Fibroblast of lung (primary cell): ENCODE measurements at regions not wholly inside any gene's neighbourhood (a gene's known extent, or its start where the extent isn't known, plus 50 kb on each side); places are given as distances from the start of the nearest gene placed in this dataset.

ENCODE experiments used
- DNase-seq, 2 donors: peaks; one replicate each; pipeline versions ENCODE4 v3.0.0 to v3.0.0-alpha.2; 2010; ENCODE audit warnings: low read depth in 2 of 2
- H2AFZ ChIP-seq: 2 replicates; pipeline ENCODE4 v1.5.1; 2012; ENCODE audit warnings: low read length, control low read depth, inconsistent platforms
- H3K27ac ChIP-seq: 2 replicates; pipeline ENCODE4 v1.5.1; 2011; ENCODE audit warnings: low read length, control low read depth; ENCODE audit not compliant: insufficient read depth
- H3K27me3 ChIP-seq: 2 replicates; pipeline ENCODE4 v1.5.1; 2011; ENCODE audit warnings: mild to moderate bottlenecking, low read length; ENCODE audit not compliant: control insufficient read depth, insufficient read depth
- H3K36me3 ChIP-seq: 2 replicates; pipeline ENCODE4 v1.5.1; 2011; ENCODE audit warnings: low read length; ENCODE audit not compliant: control insufficient read depth, insufficient read depth
- H3K4me1 ChIP-seq: 2 replicates; pipeline ENCODE4 v1.5.1; 2011; ENCODE audit warnings: low read length; ENCODE audit not compliant: control insufficient read depth, insufficient read depth; ENCODE audit errors: extremely low read depth
- H3K4me2 ChIP-seq: 2 replicates; pipeline ENCODE4 v1.5.1; 2011; ENCODE audit warnings: low read length, control low read depth; ENCODE audit not compliant: insufficient read depth; ENCODE audit errors: extremely low read depth
- H3K4me3 ChIP-seq, 4 experiments: fragments of 200-600 bp in 1 of 4; sonication (generic) in 1 of 4; replicated peaks in 1 of 4; 2 replicates each; pipeline ENCODE4 v1.5.1; 2011 to 2016; ENCODE audit warnings: low read length in 4 of 4, low read depth in 3 of 4, mild to moderate bottlenecking in 3 of 4, control low read depth in 2 of 4, inconsistent platforms in 1 of 4, mixed read lengths in 1 of 4; ENCODE audit not compliant: insufficient read depth in 1 of 4; ENCODE audit errors: control extremely low read depth in 1 of 4
- H3K79me2 ChIP-seq: 2 replicates; pipeline ENCODE4 v1.5.1; 2012; ENCODE audit warnings: mild to moderate bottlenecking, low read length, inconsistent platforms; ENCODE audit not compliant: control insufficient read depth, insufficient read depth
- H3K9ac ChIP-seq: 2 replicates; pipeline ENCODE4 v1.5.1; 2011; ENCODE audit warnings: mild to moderate bottlenecking, low read length, control low read depth; ENCODE audit not compliant: insufficient read depth
- H3K9me3 ChIP-seq: 2 replicates; pipeline ENCODE4 v1.5.1; 2012; ENCODE audit warnings: low read depth, low read length; ENCODE audit not compliant: control insufficient read depth, insufficient read depth
- H4K20me1 ChIP-seq: 2 replicates; pipeline ENCODE4 v1.5.1; 2011; ENCODE audit warnings: low read length; ENCODE audit not compliant: control insufficient read depth, insufficient read depth; ENCODE audit errors: extremely low read depth
- EZH2 ChIP-seq: IDR thresholded peaks from 2 replicates; pipeline ENCODE4 v1.5.1; 2012; ENCODE audit warnings: low read length, control low read depth, mild to moderate bottlenecking; ENCODE audit errors: missing control alignments
- TF ChIP-seq, protein P1 (sequence below), 2 donors: IDR thresholded peaks in 1 of 2; conservative IDR thresholded peaks in 1 of 2; 1 replicate in 1 of 2; 2 replicates in 1 of 2; pipeline ENCODE4 v1.5.1; 2011 to 2012; ENCODE audit warnings: low read length in 2 of 2, control low read depth in 1 of 2, inconsistent platforms in 1 of 2, low read depth in 1 of 2, mild to moderate bottlenecking in 1 of 2

GRCh38 chr20:58145506-58146080 lies 82.9 kb downstream of the ANKRD60 start:
- H3K36me3 ChIP-seq: no peaks in the 10 kb centered on the region
- no peak overlapping the region for H3K27ac ChIP-seq
- no peaks in the 10 kb centered on the region for H4K20me1 ChIP-seq
- H3K79me2 ChIP-seq: no peaks in the 10 kb centered on the region
- no peaks in the 10 kb centered on the region for H3K9me3 ChIP-seq
- no peak overlapping the region for H3K4me2 ChIP-seq
- no peak overlapping the region for H3K4me3 ChIP-seq
- H3K4me1 ChIP-seq: no peaks in the 10 kb centered on the region
- H2AFZ ChIP-seq: no peak overlapping the region
- DNase-seq: no peak
- no peak overlapping the region for H3K9ac ChIP-seq
- TF ChIP-seq, protein P1, sequence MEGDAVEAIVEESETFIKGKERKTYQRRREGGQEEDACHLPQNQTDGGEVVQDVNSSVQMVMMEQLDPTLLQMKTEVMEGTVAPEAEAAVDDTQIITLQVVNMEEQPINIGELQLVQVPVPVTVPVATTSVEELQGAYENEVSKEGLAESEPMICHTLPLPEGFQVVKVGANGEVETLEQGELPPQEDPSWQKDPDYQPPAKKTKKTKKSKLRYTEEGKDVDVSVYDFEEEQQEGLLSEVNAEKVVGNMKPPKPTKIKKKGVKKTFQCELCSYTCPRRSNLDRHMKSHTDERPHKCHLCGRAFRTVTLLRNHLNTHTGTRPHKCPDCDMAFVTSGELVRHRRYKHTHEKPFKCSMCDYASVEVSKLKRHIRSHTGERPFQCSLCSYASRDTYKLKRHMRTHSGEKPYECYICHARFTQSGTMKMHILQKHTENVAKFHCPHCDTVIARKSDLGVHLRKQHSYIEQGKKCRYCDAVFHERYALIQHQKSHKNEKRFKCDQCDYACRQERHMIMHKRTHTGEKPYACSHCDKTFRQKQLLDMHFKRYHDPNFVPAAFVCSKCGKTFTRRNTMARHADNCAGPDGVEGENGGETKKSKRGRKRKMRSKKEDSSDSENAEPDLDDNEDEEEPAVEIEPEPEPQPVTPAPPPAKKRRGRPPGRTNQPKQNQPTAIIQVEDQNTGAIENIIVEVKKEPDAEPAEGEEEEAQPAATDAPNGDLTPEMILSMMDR (conservative IDR thresholded peaks at IDR 0.05 in 1 of 2, IDR thresholded peaks at IDR 0.05 in 1 of 2; ENCODE audit: low read depth in 1 of 2, low read length in 2 of 2): no peak
- no peak for TF ChIP-seq EZH2
- peaks cover 5% of the 10 kb centered on the region for H3K27me3 ChIP-seq

DNA sequence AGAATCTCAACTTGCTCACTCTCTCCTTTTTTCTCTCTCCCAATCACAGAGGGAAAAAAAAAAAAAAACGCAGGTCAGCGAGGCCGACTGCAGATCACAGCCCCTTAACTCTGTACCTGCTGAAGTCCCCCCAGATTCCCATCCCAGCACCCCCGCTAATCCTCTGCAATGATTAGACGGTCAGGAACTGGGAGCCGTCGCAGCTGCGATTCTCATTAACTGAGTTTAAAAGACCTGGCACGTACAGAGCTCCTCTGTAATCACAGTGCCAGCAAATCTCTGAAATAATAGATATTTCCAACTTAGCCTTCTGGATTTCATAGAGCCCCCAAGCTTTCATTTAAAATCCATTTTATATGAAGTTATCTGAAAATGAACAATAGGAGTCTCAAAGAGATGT lies 84.4 kb downstream of the ANKRD60 start:
- Histone ChIP-seq H3K4me3 (no peak overlapping the region), H3K9ac (no peak overlapping the region), H3K36me3 (no peaks in the 10 kb centered on the region), H3K9me3 (no peaks in the 10 kb centered on the region), H4K20me1 (no peaks in the 10 kb centered on the region), H3K79me2 (no peaks in the 10 kb centered on the region), H2AFZ (no peak overlapping the region), H3K4me2 (no peak overlapping the region), H3K27ac (no peak overlapping the region), H3K4me1 (no peaks in the 10 kb centered on the region), H3K27me3 (peaks cover 5% of the 10 kb centered on the region)
- TF ChIP-seq, protein P1 (conservative IDR thresholded peaks at IDR 0.05 in 1 of 2, IDR thresholded peaks at IDR 0.05 in 1 of 2; ENCODE audit: low read depth in 1 of 2, low read length in 2 of 2): no peak
- no peak for TF ChIP-seq EZH2
- no peak for DNase-seq

DNA sequence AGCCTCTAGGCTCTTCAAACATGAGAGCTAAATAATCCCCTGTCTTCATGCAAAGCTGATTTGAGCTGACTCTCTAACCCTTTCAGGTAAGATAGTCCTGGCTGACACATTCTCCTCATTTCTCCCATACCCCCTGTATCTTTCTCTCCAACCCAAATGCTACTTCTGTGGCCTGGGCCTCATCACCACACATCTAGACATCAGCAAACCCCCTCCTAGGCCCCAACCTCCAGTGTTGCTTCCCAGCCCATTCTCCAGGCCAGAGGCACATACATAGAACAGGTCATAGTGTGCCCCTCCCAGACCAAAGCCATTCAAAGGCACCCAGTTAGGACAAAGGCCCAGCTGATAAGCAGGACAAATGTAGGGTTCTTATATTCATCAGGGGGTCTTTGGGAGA lies 84.9 kb downstream of the ANKRD60 start:
- Histone ChIP-seq H3K4me2 (no peak overlapping the region), H3K4me1 (no peaks in the 10 kb centered on the region), H3K27ac (no peak overlapping the region), H4K20me1 (no peaks in the 10 kb centered on the region), H3K36me3 (no peaks in the 10 kb centered on the region), H3K9ac (no peak overlapping the region), H3K79me2 (no peaks in the 10 kb centered on the region), H2AFZ (no peak overlapping the region), H3K27me3 (peaks cover 7% of the 10 kb centered on the region), H3K9me3 (no peaks in the 10 kb centered on the region), H3K4me3 (no peak overlapping the region)
- no peak for TF ChIP-seq EZH2
- TF ChIP-seq, protein P1 (conservative IDR thresholded peaks at IDR 0.05 in 1 of 2, IDR thresholded peaks at IDR 0.05 in 1 of 2; ENCODE audit: low read depth in 1 of 2, low read length in 2 of 2): no peak
- DNase-seq: no peak
